HFF-Myc (cell line): ENCODE measurements at regions not wholly inside any gene's neighbourhood (a gene's known extent, or its start where the extent isn't known, plus 50 kb on each side); places are given as distances from the start of the nearest gene placed in this dataset.

Source experiments
- DNase-seq: peaks from one replicate; pipeline ENCODE4 v3.0.0-alpha.2; 2011; ENCODE audit warnings: low read depth; ENCODE audit errors: extremely low read depth
- H3K4me3 ChIP-seq: replicated peaks from 2 replicates; pipeline ENCODE4 v1.5.1; 2011; ENCODE audit warnings: low read depth, mild to moderate bottlenecking, control low read depth, low read length
- CTCF ChIP-seq: IDR thresholded peaks from 2 replicates; pipeline ENCODE4 v1.5.1; 2012; ENCODE audit warnings: mild to moderate bottlenecking, low read depth, low read length, control low read depth; ENCODE audit errors: missing control alignments

GRCh38 chr5:24080046-24080445 lies 564.7 kb downstream of the CDH10 start:
- no peak for DNase-seq
- H3K4me3 ChIP-seq: no peak overlapping the region
- no peak for TF ChIP-seq CTCF

DNA sequence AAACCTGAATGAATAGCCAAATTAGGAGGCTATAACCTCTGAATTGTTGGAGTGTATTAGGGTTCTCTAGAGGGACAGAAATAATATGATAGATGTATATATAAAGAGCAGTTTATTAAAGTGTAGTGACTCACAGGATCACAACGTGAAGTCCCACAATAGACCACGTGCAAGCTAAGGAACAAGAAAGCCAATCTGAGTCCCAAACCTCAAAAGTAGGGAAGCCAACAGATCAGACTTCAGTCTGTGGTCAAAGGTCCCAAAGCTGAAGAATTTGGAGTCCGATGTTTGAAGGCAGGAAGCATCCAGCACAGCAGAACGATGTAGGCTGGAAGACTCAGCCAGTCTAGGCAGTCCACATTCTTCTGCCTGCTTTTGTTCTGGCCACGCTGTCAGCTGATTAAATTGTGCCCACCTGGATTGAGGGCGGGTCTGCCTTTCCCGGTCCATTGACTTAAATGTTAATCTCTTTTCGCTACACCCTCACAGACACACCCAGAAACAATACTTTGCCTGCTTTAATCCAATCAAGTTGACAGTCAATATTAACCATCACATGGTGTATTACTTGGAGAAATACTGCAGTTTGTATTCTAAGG lies 550.6 kb downstream of the CDH10 start:
- no peak for TF ChIP-seq CTCF
- no peak for DNase-seq
- no peak overlapping the region for H3K4me3 ChIP-seq

GRCh38 chr5:24102010-24102409 lies 542.8 kb downstream of the CDH10 start:
- DNase-seq: no peak
- no peak overlapping the region for H3K4me3 ChIP-seq
- TF ChIP-seq CTCF: no peak

GRCh38 chr5:24103451-24104023 lies 541.2 kb downstream of the CDH10 start:
- no peak for DNase-seq
- TF ChIP-seq CTCF: no peak
- no peak overlapping the region for H3K4me3 ChIP-seq

DNA sequence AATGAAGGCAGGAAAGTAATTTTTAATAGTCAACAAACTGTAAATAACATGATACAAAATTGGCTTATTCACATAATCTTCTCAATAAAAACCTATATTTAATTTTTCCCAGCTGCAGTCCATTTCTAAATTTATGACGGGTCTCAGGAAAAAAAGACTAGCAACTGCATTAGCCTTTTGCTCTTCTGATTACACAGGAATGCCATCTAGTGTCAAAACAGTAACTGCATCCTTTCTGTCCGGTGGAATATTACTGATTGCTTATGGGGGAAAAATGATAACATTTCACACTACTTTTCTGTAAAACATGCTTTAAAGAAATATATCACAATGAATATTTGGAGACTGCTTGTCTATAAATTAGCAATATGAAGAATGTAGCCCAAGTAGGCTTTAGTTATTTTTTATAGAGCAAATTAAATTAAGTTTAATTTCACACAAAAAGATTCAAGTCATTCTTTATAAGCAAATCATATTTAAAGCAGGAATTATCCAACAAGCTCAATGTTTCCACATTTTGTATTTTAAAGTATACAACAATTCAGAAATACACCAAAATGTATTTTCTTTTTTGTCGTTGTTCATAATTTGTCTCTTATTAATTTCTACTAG lies 534.7 kb downstream of the CDH10 start:
- DNase-seq: no peak
- no peak overlapping the region for H3K4me3 ChIP-seq
- TF ChIP-seq CTCF: no peak

- TF ChIP-seq CTCF: no peak
- no peak overlapping the region for H3K4me3 ChIP-seq
- no peak for DNase-seq
Measured at GRCh38 chr5:24112420-24112819, 532.4 kb downstream of the CDH10 start.
